Activated naive CD4-positive, alpha-beta T cell treated with anti-CD3 and anti-CD28 coated beads, Interleukin-2, amount 10 ng/mL, durations not matched to agents 7 days and 5 days (primary cell): ENCODE measurements at regions not wholly inside any gene's neighbourhood (a gene's known extent, or its start where the extent isn't known, plus 50 kb on each side); places are given as distances from the start of the nearest gene placed in this dataset.

Experiments
- CTCF ChIA-PET: fragments of 350-600 bp; sonication (Branson Sonifier 250); formaldehyde crosslinking; loops from one replicate; lab custom pipeline; 2021; ENCODE audit warnings: antibody characterized with exemption; lab: Charles Lee
- DNase-seq: peaks from one replicate; pipeline ENCODE4 v3.0.0-alpha.2; 2020
- H3K27ac Mint-ChIP-seq: one replicate; pipeline ENCODE4 v1.8.0; 2021; ENCODE audit warnings: mild to moderate bottlenecking, moderate library complexity, mixed read lengths
- H3K27me3 Mint-ChIP-seq: one replicate; pipeline ENCODE4 v1.8.0; 2021; ENCODE audit warnings: mild to moderate bottlenecking, mixed read lengths
- H3K36me3 Mint-ChIP-seq: one replicate; pipeline ENCODE4 v1.8.0; 2021; ENCODE audit warnings: mixed read lengths
- H3K4me1 Mint-ChIP-seq: one replicate; pipeline ENCODE4 v1.8.0; 2021; ENCODE audit warnings: mixed read lengths
- H3K4me3 Mint-ChIP-seq: one replicate; pipeline ENCODE4 v1.8.0; 2021; ENCODE audit warnings: mild to moderate bottlenecking, moderate library complexity, mixed read lengths
- H3K9me3 Mint-ChIP-seq: one replicate; pipeline ENCODE4 v1.8.0; 2021; ENCODE audit warnings: mixed read lengths

DNA sequence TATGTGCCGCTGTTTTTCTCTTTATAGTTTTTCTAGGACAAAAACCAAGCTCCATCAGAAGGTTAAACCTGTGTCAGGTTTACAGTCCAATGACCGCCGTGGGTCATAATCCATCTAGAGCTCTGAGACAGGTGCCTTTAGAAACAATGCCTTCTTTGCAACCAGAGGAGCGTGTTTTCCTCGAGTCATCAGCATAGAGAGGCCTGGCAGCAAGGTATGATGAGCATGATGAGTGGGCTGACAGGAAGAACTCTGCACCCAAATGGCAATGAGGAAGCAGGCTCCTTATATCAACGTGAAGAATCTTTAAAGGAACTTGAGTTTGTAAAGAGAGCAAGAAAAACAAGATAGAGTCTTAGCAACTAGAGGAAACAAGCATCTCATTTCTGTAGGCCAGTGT, 60.5 kb upstream of the NUDT4 start:
- Mint-ChIP-seq H3K4me3 (no peak overlapping the region), H3K9me3 (no peaks in the 10 kb centered on the region), H3K4me1 (no peaks in the 10 kb centered on the region), H3K36me3 (no peaks in the 10 kb centered on the region), H3K27ac (no peak overlapping the region), H3K27me3 (no peaks in the 10 kb centered on the region)
- DNase-seq, result no peak
- CTCF ChIA-PET, result interaction anchor here (0.6 kb wide), 1 partner anchor 26 kb away, joined by 3 read pairs; no protein-coding TSS in a partner anchor

DNA sequence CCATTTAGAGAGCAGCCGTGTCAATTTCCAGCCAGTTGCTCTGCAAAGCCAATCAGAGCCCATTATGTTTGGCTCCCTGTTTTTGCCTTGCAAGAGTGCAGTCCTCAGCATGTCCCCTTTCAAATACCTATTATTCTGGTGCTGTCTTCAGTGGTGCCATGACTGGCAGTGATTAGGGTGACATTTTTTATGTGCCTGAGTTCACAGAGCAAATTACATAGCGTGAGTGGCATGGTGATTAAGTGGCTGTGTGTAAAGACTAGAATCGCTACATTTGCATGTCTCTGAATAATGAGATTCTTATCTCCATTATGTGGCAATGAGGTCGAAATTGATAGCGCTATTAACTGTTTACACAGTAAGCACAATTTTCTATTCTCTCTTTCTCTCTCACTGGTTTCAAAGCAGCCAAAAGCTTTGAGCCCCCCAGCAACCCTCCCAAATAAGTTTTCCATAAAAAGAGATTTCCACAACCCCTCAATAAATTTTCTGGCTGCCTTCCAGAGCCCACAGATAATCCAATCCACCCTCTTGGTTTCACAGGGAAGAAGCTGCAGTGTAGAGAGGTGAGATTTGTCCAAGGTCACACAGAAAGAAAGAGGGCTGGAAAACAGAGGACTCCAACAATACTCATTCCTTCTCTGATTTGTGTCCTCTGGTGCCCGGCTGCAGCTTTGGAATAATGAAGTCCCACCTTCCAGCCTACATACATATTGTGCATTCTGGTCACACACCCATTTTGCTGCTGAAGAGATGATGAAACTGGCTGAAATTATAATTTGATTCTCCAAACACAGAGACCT, 58.8 kb upstream of the NUDT4 start:
- H3K27me3 Mint-ChIP-seq, result no peaks in the 10 kb centered on the region
- no peak for DNase-seq
- H3K4me1 Mint-ChIP-seq, result no peaks in the 10 kb centered on the region
- H3K9me3 Mint-ChIP-seq, result no peaks in the 10 kb centered on the region
- H3K27ac Mint-ChIP-seq, result no peak overlapping the region
- H3K4me3 Mint-ChIP-seq, result no peak overlapping the region
- no peaks in the 10 kb centered on the region for H3K36me3 Mint-ChIP-seq
- CTCF ChIA-PET, result no interaction called here

- Mint-ChIP-seq H3K36me3 (no peaks in the 10 kb centered on the region), H3K9me3 (no peaks in the 10 kb centered on the region), H3K4me1 (no peaks in the 10 kb centered on the region), H3K4me3 (no peak overlapping the region), H3K27ac (no peak overlapping the region), H3K27me3 (no peaks in the 10 kb centered on the region)
- no peak for DNase-seq
- CTCF ChIA-PET, result no interaction called here
Observed at GRCh38 chr12:93319523-93320050, 58.1 kb upstream of the NUDT4 start.

DNA sequence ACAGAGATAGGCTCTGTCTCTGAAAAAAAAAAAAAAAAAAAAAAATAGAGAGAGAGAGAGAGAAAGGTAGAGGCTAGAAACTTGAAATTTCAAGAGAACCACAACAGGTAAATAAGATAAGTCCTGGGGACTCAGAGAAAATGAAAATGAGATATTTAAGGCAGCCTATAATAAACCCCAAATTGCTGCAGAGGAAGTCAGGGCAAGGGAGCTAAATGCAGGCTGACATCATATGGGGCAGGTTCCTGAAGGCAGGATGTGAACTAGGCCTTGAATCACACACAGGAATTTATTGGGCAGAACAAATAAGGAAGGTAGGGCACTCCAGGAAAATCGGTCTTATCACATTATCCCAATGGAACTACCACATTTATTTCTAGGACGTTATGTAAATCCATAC, 54.9 kb upstream of the NUDT4 start:
- DNase-seq, result no peak
- Mint-ChIP-seq H3K4me3 (no peak overlapping the region), H3K9me3 (no peaks in the 10 kb centered on the region), H3K36me3 (no peaks in the 10 kb centered on the region), H3K4me1 (no peaks in the 10 kb centered on the region), H3K27ac (no peak overlapping the region), H3K27me3 (no peaks in the 10 kb centered on the region)
- CTCF ChIA-PET, result interaction anchor here (0.5 kb wide), 1 partner anchor 593 kb away, joined by 3 read pairs; no protein-coding TSS in a partner anchor

- CTCF ChIA-PET, result no interaction called here
- no peak overlapping the region for H3K27ac Mint-ChIP-seq
- H3K4me3 Mint-ChIP-seq, result no peak overlapping the region
- no peak for DNase-seq
- H3K27me3 Mint-ChIP-seq, result no peaks in the 10 kb centered on the region
- no peaks in the 10 kb centered on the region for H3K4me1 Mint-ChIP-seq
- H3K9me3 Mint-ChIP-seq, result no peaks in the 10 kb centered on the region
- H3K36me3 Mint-ChIP-seq, result no peaks in the 10 kb centered on the region
Observed at GRCh38 chr12:93323625-93324329, 53.9 kb upstream of the NUDT4 start.

DNA sequence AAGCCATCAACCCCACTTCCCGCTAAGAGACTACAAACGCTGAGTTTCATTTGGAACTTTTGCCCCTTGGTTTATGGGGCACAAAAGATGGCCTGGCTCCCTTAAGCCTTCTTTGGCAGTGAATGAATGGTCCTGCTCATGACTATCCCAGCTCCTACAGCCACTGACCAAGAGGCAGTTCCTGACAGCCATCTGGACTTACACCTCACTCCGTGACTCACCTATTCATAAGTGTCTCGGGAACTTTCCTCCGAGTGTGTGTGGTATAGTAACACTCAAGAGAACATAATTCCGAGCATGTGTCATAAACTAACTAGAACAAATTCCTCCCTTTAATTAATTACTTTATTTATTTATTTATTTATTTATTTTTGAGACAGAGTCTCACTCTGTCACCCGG, 51.9 kb upstream of the NUDT4 start:
- no peak for DNase-seq
- H3K9me3 Mint-ChIP-seq, result no peaks in the 10 kb centered on the region
- no peaks in the 10 kb centered on the region for H3K4me1 Mint-ChIP-seq
- peaks cover under 1% of the 10 kb centered on the region for H3K27me3 Mint-ChIP-seq
- no peak overlapping the region for H3K4me3 Mint-ChIP-seq
- CTCF ChIA-PET, result no interaction called here
- no peaks in the 10 kb centered on the region for H3K36me3 Mint-ChIP-seq
- no peak overlapping the region for H3K27ac Mint-ChIP-seq
